ENCODE measurements at regions not wholly inside any gene's neighbourhood (a gene's known extent, or its start where the extent isn't known, plus 50 kb on each side); places are given as distances from the start of the nearest gene placed in this dataset.

- no peak for TF ChIP-seq EZH2 (IDR thresholded peaks at IDR 0.05; ENCODE audit: insufficient read depth, poor library complexity, severe bottlenecking)
- TF ChIP-seq EZH2phosphoT487 (IDR thresholded peaks at IDR 0.05; ENCODE audit: insufficient read depth, low read depth), result no peak
Measured at GRCh38 chr7:13414661-13415107, 574.8 kb downstream of the ETV1 start.

Data from GM23248 (cell line).